Stimulated activated CD8-positive, alpha-beta memory T cell treated with anti-CD3 and anti-CD28 coated beads, Interleukin-4, amount 100 ng/mL, for 24 hours (primary cell): ENCODE measurements at regions not wholly inside any gene's neighbourhood (a gene's known extent, or its start where the extent isn't known, plus 50 kb on each side); places are given as distances from the start of the nearest gene placed in this dataset.

Experiments
- DNase-seq: peaks from one replicate; pipeline ENCODE4 v3.0.0-alpha.2; 2020; ENCODE audit warnings: low read depth

DNA sequence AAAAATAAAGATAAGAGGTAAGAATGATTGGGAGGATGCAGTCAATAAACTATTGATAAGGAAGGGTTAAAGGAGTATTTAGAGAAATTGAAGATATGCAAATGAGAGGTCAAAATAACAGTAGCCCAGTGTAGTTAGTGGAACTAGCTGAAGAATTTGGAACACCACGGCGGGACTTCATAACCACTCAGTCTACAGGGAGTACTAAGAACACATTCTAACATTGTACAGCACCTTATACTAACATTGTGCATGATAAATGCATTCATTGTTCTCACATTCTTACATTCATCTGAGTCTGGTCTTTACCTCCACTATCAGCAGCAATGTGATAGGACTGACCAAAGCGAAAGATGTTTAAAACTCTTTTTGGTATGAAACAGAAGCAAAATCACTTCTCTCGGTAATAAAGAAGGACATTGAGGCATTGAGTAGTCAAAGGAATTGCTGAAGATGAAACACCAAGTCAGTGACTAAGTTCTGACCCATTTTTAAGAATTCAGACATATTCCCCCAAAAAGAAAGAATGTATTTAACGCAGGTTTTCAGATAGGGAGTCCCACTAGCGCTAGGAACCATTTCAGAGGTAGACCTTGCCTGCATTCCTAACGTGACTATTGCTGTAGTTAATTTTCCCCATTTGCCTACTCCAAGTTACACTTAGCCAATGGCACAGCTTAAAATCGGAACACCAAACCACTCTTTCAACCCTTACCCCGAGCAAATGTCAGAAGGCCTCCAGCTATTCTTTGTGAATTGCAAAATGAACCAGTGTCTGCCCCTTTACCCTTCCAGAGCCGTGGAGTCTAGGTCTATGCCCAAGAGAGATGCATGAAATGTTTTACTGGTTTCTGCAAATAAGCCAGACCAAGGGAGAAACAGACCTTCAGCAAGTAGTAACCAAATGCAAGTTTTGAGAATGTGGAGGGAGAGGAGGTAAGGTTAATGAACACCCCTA is 108.8 kb upstream of the IRF2BP2 start:
- no peak for DNase-seq

DNA sequence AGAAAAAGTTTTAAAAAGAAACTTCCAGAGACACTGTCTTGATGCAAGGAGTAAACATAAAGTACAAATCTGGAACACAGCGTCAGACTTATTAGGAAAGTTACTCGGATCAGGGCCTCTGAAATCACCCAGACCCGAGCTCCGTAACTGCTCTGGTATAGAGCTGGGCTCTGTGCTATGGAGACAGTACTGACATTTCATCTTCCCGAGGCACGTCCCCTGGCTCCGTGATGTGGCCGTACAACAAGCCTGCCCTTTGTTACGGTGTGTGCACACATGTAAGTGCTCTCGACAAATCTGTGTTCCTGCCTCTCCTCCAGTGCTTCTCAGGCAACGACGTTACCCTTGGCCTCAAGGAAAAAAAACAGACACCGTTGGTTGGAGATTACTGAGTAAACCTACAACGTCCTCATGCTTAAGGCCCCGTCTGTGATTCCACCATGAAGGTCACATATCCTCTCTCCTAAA is 107.0 kb upstream of the IRF2BP2 start:
- no peak for DNase-seq

DNA sequence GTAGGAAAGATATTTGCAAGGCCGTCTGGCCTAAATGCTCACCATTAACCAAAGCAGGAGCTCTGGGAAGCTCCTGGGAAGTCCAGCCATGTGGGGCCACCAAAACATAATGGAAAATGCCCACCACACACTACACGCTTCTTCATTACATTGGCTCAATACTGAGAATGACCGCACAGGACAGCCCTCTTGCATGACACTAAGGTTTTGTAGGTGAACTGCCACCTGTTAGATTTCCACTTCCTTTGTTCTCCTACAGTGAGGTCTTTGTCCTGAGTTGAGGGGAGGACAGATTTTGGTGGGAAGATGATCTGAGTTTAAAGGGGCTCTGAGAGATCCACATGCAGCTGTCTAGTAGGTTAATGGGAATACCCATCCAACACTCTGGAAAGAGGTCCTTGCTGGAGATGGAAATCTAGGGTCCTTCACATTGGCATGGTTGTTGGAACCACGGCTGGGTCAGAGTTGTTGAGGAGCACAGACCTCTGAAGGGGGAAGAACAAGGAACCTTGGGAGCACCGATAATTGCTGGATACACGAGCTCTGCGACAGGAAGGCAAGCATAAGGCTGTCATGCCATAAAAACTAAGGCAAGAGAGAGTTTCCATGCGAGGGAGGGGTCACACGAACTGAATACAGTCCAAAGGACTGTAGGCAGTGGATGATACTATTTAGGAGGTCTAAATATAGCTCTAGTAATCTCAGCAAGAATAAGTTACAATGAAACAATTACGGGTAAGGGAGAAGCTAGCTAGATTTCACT is 105.5 kb upstream of the IRF2BP2 start:
- DNase-seq, result no peak

DNA sequence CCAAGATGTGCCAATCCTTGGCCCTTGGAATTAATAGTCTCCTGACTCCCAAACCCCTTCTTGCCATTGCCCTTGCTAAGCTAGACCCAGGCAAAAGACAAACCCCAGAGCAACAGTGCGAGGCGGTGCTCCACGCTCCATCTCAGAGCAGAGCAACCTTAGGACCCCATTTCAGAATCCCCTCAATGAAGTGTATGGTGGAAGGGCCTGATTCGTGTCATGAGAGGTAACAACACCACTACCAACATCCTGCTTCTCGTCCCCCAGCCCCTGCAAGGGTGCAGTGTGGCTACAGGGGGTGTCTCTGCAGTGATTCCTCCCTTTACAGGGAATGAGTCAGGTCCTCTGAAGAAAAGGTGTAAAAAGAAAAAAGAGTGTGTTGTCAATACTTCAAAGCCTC is 103.9 kb upstream of the IRF2BP2 start:
- no peak for DNase-seq

DNA sequence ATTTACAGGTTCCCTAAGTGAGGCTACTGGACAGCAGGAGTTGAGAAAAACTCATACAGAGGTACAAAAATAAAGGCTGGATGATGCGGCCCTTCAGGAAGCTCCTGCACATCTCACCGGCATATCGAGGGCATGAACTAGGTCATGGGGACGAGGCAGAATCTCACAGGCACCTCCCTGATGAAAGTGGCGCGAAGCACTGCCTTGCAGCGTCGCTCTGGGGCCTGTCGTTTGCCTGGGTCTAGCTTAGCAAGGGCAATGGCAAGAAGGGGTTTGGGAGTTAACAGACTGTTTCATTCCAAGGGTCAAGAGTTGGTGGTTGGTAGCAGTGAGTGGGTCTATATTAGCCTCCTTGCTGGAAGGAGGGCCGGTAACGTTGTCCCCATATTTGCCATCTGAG is 103.5 kb upstream of the IRF2BP2 start:
- no peak for DNase-seq

DNA sequence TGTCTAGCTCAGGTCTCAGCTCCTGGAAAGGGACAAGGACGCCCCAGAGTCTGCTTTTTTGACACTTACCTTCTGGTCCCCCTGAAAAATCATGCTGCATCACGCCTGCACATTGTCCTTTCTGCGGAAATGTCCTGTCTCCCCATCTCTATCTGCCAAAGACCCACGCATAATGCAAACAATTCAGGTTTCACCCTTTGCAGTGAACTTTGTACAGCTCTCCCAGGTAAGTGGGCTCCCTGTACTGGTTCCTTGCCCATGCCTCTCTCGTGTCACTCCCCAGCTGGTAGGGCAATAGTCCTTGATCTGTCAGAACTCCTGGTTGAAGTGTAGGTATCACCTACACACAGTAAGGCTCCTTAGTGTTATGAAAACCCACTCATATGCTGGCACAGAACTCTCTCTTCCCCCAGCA is 102.9 kb upstream of the IRF2BP2 start:
- DNase-seq, result no peak

DNA sequence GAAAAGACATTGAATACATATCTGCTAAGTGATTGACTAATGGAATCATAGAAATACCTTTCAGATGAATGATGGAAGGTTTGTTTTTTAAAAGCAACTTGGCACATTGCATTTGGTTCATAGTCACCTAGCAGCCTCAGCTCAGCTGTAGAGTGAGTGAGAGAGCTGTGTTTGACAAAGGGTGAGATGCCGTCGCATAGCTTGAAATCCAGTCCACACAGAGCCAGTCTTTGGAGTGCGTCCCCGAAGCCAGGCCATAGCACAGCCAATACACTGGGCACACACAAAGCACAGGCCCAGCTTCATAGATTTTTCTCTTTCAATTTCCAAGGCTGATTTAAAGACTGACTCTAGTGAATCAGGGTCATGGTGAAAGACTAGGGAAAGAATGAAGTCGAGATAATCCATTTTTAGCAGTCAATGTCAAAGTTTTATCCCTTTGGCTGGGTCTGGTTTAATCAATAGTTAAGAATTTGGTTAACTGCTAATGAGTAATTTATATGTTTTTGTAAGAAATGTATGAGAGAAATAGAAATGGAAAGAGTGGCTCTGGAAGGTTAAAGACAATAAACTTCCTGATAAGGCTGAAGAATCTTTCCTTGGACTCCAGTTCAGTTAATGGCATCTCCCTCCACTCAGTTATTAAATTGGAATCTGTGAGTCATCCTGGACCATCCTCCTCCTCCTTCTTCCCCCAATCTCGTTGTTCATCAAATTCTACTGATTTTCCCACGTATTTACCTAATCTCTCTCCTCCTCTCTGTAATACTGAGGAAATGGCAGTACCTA is 101.2 kb upstream of the IRF2BP2 start:
- DNase-seq, result no peak

DNA sequence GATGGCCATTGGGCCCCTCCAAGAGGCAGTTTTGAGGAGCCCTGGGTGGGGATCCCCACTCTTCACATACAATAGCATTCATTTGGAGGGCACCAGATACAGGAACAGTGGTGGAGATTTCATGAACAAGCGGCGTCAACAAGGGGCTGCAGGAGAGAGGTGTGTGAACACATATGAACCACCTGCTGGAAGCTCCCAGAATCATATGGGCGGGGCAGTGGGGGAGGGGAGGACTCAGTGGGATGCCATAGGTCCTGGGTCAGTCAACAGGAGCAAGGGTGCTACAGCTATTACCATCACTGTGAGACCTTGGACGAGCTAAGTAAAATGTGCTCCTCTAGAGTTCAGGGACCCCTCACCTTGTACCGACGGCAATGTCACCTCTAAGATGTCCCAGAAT is 100.4 kb upstream of the IRF2BP2 start:
- DNase-seq, result no peak

DNA sequence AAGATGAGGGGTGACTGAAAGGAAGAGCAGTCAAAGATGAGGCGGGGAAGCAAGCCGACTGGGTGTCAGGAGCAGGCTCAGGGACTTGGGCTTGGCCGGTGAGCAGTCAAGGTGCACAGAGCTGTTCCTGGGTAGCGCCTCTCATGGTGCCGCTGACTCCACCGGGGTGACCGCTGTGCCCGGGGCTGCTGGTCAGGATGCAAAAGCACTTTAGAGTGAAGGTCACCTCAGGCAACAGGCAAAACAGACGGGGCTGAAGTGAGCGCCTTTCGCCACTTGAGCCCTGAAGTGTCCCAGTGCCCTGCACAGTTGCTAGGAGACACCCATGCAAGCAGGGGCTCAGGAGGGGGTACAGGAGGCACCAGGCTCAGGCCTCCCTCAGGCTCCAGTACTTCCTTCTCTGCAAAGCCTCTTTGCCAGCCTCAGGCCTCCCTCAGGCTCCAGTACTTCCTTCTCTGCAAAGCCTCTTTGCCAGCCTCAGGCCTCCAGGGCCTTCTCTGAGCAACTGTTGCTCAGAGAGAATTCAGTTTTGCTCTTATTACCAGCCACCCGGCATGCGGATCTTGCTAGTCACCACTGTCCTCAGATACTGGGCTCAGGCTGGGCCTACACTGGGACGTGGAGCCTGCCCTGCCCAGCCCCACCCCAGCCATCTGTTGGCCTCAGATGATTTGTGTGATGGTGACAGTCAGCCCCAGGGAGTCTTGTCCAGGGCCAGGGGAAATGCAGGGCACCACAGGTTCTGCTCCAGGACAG is 99.7 kb upstream of the IRF2BP2 start:
- DNase-seq, result no peak

DNA sequence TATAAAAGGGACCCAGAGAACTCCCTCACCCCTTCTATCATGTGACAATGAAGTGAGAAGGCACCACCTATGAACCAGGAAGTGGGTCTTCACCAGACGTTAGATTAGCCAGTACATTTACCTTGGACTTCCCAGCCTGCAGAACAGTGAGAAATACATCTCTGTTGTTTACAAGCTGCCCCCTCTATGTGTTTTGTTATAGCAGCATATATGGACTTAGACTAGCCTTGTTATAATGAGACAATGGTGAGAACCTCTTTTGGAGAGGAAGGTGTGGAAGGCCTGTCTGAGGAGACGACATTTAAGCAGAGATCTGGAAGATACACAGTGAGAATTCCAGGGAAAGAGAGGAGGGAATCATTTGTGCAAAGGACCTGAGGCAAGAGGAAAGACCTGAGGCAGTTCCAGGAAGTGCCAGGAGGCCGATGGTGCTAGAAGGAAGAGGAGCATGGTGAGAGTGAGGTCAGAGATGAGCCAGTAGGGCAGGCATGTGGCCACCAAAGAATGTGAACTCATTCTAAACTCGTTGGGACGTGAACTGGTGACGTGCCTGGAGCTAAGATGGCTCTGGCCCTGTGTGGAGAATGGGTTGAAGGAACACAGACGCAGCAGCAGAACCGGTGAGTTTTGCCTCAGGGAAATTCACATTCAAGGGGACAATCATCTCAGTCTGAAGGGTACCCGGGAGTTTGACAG is 98.9 kb upstream of the IRF2BP2 start:
- DNase-seq, result no peak

DNA sequence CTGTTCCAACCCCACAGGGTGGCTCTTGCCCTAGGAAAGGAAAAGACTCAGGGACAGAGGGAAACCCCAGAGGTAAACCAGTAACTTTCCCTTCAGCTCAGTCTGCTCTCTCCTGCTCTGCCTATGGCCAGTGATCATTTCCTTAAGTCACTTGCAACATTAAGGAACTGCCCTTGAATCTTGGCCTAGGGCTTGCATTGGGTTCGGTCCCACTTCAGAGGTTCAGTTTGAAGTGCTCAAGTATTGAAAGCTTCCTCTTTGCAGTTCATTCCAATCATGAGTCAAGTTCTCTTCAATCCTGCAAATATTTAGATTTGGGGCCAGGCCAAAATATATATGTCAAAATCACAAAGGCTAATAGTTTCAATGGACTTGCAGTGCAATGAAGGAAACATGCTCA is 97.7 kb upstream of the IRF2BP2 start:
- DNase-seq, result no peak

DNA sequence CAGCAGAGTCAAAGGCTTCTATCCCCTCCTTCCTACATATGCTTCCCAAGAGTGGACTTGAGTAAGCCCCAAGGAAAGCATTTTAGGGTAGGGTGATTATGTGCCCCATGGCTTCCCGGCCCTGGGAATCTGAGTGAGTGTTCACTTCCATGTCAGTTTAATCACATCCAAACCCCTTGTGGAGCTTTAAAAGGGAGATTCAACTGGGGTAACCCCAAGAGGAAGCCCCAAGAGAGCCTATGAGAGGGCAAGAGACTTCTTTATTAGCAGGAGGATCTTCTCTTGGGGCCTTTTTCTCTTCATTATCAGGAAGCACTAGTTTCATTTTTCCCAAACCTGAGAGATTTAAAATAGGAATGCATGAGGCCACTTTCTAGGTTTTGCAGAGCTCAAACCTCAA is 97.0 kb upstream of the IRF2BP2 start:
- no peak for DNase-seq

DNA sequence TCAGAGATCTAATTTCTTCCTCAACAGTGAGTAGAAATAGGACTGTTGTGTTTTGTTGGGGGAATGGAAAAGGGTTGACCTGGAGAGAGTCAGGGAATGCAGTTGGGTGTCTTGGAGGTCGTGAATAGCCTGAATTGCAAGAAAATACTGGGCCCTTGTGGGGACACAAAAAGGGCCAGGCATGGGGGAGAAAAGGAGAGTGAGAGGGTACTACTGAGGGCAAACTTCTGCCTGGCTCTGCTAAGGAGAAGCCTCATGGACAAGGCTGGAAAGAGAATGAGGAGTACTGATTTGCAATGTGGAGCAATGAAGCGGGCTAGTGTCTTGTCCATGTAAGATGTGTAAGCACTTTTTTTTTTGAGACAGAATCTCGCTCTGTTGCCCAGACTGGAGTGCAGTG is 96.2 kb upstream of the IRF2BP2 start:
- DNase-seq, result no peak

DNA sequence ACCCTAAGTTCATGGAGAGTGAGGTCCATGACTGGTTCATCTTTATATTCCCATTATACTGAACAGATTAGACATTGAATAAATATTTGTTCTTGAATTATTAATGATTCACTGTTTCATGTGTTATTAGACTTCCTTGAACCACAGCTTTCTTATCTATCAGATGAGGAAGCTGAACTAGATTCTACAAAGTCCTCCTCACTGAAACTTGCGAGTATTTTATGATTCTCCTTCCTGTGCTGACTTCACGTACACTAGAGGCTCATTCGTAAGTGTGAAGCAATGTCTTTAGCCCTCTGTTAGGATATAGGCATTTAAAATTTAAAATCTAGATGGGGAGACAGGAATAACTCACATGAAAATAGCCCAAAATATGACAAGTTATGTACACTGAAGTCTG is 95.6 kb upstream of the IRF2BP2 start:
- DNase-seq, result no peak

DNA sequence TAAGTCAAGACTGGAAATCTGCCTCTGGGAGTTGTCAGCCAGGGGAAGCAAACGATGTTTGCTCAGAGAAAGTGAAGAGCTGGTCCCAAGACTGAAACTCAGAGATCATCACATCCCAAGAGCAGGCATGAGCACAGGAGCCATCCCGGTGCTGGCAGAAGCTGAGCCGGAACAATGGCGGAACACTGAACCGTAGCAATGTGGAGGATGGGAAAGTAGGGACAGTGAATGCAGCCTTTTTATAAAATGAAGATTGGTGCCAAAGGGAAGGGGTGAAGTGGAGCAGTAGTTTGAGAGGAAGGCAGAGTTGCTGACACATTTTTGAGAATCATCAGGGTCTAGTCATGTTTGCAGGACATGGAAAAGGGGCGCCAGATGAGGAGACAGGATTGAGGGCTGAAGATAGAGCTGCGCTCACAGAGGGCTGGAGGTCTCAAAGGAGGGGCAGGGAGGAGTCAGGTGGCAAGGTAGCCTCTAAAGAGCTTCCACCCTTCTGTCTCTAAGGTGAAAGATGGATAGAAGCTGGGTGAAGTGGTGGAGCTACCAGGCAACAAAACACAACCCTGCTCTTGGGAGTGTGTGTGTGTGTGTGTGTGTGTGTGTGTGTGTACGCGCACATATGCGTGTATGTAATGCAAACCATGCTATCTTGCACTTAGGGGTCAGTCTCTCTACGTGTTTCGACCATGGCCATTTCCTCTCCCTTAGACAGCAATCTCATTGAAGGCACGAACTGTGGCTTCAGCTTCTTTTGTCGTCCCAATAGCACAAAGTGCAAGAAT is 94.3 kb upstream of the IRF2BP2 start:
- DNase-seq, result no peak

DNA sequence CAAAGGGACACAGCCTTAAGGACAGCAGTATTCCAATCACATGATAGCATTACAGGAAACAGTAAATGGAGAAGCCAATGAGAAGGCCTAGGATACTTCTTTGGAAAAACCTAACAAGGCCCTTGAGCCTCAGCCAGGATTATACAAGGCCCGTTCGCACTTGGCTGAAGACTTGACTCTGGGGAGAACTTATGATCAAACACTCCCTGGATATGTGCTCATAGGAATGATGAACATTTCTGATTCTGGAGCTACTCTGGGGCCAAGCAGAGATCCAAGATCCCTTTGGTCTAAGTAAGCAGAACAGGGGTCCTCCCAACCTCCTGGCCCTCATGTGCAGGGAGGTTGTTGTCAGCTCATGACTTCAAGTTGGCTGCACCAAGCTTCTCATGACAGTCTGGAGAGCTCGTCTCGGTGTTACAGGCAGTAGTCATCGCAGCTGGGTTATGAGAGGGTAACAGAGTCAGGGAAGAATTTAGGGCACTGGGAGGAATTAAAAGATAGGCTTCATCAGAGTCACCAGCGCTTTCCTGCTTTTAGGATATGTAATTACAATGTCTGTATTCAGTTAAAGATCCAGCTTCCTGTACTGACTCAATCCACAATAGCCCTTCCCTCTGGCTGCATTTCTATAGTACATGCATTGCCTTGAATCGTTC is 92.5 kb upstream of the IRF2BP2 start:
- no peak for DNase-seq

DNA sequence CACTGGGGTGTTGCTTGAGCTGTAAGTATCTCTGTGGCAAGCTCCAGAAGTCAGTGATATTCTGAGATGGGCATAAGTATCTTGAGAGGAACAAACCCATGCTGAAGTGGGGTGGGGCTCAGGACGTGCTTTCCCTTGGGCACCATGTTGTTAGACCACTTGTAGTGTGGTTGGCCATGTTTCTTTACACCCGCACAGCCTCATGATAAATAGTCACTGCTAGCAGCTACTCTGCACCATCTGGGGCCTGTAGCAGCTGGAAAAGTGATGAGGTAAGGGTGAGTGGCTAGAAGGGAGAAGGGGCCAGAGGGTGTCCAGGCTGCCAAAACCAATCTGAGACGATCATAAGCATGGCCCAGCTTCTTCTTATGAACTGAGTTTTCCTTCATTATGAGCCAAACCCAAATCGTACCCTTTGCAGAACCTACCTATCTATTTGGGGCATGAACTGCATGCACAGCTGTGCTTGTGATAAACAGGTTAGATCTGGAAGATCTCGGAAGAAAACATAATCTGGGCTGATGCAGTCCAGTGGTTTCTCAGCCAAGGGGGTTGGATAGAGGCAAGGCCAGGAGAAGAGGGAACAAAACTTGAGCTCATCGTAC is 91.9 kb upstream of the IRF2BP2 start:
- DNase-seq, result no peak

DNA sequence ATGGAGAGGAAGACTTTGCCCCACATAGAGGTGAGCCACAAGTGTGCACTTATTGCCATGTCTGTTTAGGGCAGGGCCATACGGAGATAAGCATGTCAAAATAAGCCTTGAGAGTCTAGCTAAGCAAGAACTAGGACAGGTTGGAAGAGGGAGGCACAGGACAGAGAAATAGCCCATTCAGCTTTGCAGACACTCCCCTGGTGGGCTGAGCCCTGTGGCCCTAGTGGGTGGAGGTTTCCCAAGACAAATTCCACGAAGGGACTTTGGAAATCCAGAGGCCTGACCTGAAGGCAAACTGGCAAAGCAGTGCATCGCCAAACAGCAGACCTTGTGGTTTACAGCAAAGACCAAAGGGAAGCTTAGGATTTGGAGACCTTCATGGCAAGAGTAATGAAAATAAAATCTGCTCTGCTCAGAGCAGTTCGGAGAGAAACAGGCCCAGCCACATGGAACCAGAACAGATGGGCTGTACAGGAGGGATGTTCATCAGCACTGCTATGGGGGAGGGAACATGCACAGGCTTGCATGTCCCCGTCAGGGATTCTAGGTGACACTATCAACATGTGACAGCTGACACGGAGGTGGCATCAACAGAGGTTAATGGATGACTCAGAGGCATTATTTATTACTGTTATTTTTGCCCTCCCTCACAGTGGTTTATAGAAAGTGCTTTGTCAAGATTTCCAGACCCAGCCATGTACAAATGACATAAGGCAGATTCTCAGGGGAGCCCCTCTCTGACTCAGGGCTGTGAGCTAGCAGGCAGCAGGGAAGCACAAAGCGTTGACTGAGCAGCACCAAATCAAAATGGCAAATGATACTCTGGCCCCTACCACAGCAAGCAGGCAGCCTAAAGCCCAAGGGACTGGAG is 90.1 kb upstream of the IRF2BP2 start:
- no peak for DNase-seq
